Large intestine (tissue), 3 donors: ENCODE measurements at regions not wholly inside any gene's neighbourhood (a gene's known extent, or its start where the extent isn't known, plus 50 kb on each side); places are given as distances from the start of the nearest gene placed in this dataset.
"Not testable (repeated sequence)": the region's sequence is repeated elsewhere in the genome, so short reads cannot be mapped to it uniquely, and the experiment has no call there.

Experiments used
- DNase-seq, 2 donors: peaks; one replicate each; pipeline versions ENCODE4 v3.0.0 to v3.0.0-alpha.2; 2013
- H3K27ac ChIP-seq: one replicate; pipeline ENCODE4 v1.5.1; 2013; ENCODE audit warnings: low read length
- H3K27me3 ChIP-seq: 2 replicates; pipeline ENCODE4 v1.6.1; 2013; ENCODE audit warnings: low read length; ENCODE audit not compliant: control insufficient read depth, insufficient read depth
- H3K36me3 ChIP-seq: 2 replicates; pipeline ENCODE4 v1.6.1; 2013; ENCODE audit warnings: low read length; ENCODE audit not compliant: control insufficient read depth, insufficient read depth
- H3K4me1 ChIP-seq: one replicate; pipeline ENCODE4 v1.6.1; 2013; ENCODE audit warnings: low read length; ENCODE audit not compliant: control insufficient read depth, insufficient read depth
- H3K4me3 ChIP-seq: one replicate; pipeline ENCODE4 v1.5.1; 2013; ENCODE audit warnings: low read length
- H3K9me3 ChIP-seq: one replicate; pipeline ENCODE4 v1.6.1; 2013; ENCODE audit warnings: mild to moderate bottlenecking, low read depth, low read length, moderate library complexity; ENCODE audit not compliant: control insufficient read depth
- WGBS: methylation state at CpG from one replicate; pipeline ENCODE4 v1.1.5; 2013; ENCODE audit warnings: low lambda C conversion rate; ENCODE audit not compliant: insufficient coverage; 5-methylcytosine and 5-hydroxymethylcytosine counted together

- H3K4me1 ChIP-seq: no peaks in the 10 kb centered on the region
- H3K27ac ChIP-seq: no peak overlapping the region
- H3K36me3 ChIP-seq: no peaks in the 10 kb centered on the region
- no peaks in the 10 kb centered on the region for H3K9me3 ChIP-seq
- DNase-seq: no peak
- H3K4me3 ChIP-seq: no peak overlapping the region
- H3K27me3 ChIP-seq: no peaks in the 10 kb centered on the region
- 100% methylated on average over 1 of the region's 2 CpGs for WGBS
These were observed 314.3 kb upstream of the CELF2 start for GRCh38 chr10:10703382-10703781.

DNA sequence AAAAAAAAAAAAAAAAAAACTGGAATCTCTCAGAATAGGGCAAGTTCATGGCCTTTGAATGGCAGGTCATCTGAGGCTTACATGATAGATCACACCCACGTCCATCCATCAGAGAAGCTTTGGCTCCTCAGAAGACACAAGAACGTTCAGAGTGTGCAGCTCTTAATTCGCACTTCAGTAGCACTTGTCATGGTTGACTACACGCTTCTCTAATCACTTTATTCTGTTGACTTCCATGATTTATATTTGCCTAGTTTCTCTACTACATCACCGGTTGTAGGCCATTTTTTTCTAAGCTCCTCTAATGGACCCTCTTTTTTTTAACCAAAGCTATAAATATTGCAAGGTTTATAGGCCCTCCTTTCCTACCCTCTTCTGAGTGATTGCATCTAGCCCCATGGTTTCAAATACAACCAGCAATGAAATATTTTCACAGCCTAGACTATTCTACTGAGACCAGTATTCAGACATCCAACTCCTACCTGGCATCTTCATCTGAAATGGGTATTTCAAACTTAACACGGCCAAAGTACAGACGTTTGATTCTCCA is 305.4 kb upstream of the CELF2 start:
- Histone ChIP-seq H3K4me3 (no peak overlapping the region), H3K4me1 (no peaks in the 10 kb centered on the region), H3K9me3 (no peaks in the 10 kb centered on the region), H3K27ac (no peak overlapping the region), H3K27me3 (no peaks in the 10 kb centered on the region), H3K36me3 (no peaks in the 10 kb centered on the region)
- WGBS: no CpG with 5 or more reads among the region's 7 CpGs
- DNase-seq: no peak

DNA sequence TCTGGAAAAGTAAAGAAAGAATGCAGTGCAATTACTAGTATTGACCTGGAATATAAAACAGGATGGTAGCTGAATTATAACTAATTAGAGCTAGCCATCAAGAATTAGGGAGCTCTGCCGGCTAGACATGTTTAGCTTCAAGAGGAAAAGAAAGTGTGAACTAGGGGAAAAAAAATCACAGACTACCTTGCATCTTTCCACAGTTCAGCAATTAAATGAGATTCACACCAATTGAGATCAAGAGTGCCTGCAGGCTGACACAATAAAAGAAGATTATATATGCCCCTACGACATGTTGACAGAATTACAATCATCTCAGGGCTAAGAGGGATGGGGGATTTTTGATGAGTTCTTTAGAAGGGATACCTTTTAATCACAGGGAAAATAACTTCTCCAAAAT is 303.3 kb upstream of the CELF2 start:
- 83% methylated on average over 1 of the region's 2 CpGs for WGBS
- Histone ChIP-seq H3K9me3 (no peaks in the 10 kb centered on the region), H3K36me3 (no peaks in the 10 kb centered on the region)

GRCh38 chr10:10716972-10717371 is 300.7 kb upstream of the CELF2 start:
- H3K4me3 ChIP-seq: no peak overlapping the region

More for the DNA sequence above, 303.3 kb upstream of the CELF2 start:
- no peaks in the 10 kb centered on the region for H3K4me1 ChIP-seq
- H3K27ac ChIP-seq: no peak overlapping the region
- no peak overlapping the region for H3K4me3 ChIP-seq
- no peak for DNase-seq
- H3K27me3 ChIP-seq: no peaks in the 10 kb centered on the region

DNA sequence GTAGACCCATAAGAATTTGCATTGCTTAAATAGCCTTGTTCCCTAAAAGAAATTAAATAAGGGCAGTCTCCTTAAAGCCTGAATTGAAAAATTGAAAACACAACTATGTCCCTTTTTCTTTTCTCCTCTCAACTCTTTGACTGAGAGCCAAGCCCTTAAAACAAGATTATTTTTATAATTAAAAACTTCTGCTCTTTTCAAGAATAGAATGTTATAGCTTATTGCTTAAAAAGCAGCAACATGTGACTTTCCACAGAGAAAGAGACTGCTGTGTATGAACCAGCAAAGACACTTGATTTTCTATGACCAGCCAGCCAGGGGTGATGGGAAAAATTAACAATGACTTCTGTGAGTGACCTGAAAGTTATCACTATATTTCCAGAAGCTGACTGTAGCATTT is 295.2 kb upstream of the CELF2 start:
- Histone ChIP-seq H3K36me3 (no peaks in the 10 kb centered on the region), H3K27ac (no peak overlapping the region), H3K4me1 (no peaks in the 10 kb centered on the region), H3K9me3 (no peaks in the 10 kb centered on the region), H3K4me3 (no peak overlapping the region), H3K27me3 (no peaks in the 10 kb centered on the region)
- DNase-seq: no peak

More at GRCh38 chr10:10716972-10717371, 300.7 kb upstream of the CELF2 start:
- Histone ChIP-seq H3K27me3 (no peaks in the 10 kb centered on the region), H3K4me1 (no peaks in the 10 kb centered on the region), H3K36me3 (no peaks in the 10 kb centered on the region), H3K9me3 (no peaks in the 10 kb centered on the region), H3K27ac (no peak overlapping the region)
- 93% methylated on average over 2 of the region's 4 CpGs for WGBS
- no peak for DNase-seq

DNA sequence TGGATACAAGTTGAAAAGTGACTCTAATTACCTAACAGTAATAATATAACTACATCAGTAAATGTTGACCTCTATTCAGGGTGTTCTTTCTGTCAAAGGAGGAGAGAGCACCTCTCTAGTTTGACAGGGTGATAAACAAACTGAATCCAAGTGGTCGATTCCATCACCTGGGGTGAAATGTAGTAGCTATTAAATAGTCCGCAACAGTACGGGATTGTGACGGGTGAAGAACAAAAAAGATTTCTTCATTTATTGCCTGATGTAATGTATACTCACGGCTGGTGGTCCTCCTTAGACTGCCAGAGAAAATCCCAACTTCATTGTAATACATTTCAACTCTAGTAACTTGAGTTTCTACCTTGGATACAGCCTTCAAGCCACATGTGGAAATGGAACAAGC is 292.5 kb upstream of the CELF2 start:
- DNase-seq: no peak
- 83% methylated on average over 3 of the region's 5 CpGs for WGBS
- no peak overlapping the region for H3K4me3 ChIP-seq

DNA sequence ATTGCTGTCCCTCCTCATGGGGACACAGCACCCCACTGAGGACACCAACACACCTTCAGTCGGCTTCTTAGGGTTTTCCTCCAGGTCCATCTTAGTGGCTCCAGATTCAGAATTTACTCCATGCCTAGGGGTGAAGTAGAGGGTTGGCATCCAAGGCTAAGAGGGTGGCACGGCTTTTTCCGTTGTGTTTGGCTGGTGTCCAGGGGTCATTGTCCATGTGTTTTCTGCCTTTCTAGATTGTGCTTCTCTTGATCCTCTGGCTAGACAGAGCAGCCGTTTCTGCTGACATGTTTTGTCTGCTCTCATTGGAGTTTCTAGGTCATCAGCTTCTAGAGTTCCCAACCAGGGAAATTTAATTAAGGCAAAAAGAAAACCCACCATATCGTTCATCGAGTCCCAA is 291.6 kb upstream of the CELF2 start:
- DNase-seq: no peak
- no peak overlapping the region for H3K4me3 ChIP-seq
- no peaks in the 10 kb centered on the region for H3K27me3 ChIP-seq
- H3K4me1 ChIP-seq: no peaks in the 10 kb centered on the region
- H3K36me3 ChIP-seq: no peaks in the 10 kb centered on the region
- 82% methylated on average over 2 of the region's 6 CpGs for WGBS
- no peaks in the 10 kb centered on the region for H3K9me3 ChIP-seq
- H3K27ac ChIP-seq: no peak overlapping the region

More for the DNA sequence above, 292.5 kb upstream of the CELF2 start:
- no peak overlapping the region for H3K27ac ChIP-seq
- H3K36me3 ChIP-seq: no peaks in the 10 kb centered on the region
- H3K27me3 ChIP-seq: no peaks in the 10 kb centered on the region
- H3K9me3 ChIP-seq: no peaks in the 10 kb centered on the region
- no peaks in the 10 kb centered on the region for H3K4me1 ChIP-seq

DNA sequence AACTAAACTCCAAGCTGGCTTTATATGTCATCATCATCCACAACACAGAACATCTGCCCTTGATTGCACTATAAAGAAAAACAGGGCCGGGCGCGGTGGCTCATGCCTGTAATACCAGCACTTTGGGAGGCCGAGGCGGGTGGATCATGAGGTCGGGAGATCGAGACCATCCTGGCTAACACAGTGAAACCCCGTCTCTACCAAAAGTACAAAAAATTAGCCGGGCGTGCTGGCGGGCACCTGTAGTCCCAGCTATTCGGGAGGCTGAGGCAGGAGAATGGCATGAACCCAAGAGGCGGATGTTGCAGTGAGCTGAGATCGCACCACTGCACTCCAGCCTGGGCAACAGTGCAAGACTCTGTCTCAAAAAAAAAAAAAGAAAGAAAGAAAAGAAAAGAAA is 290.3 kb upstream of the CELF2 start:
- not testable (repeated sequence) for H3K4me1 ChIP-seq, DNase-seq, H3K4me3 ChIP-seq, H3K27ac ChIP-seq, H3K27me3 ChIP-seq, H3K36me3 ChIP-seq, H3K9me3 ChIP-seq
- WGBS: no CpG with 5 or more reads among the region's 14 CpGs

DNA sequence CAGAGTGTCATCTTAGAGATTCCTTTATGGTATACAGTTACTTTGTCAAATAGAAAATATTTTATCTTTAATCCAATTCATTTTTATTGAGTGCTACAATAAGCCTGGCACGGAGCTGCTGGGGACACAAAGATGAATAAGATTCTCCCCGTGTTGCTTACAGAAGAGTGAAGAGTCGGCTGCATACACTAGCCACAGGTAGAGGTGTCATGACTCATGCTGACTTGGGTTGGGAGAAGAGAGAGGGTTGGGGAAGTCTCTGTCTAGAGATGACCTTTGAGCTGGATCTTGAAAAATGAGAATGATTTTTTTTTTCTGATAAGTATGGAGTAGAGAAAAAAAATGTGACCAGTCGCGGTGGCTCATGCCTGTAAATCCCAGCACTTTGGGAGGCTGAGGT is 289.9 kb upstream of the CELF2 start:
- H3K4me1 ChIP-seq: no peaks in the 10 kb centered on the region
- H3K9me3 ChIP-seq: no peaks in the 10 kb centered on the region
- H3K4me3 ChIP-seq: no peak overlapping the region
- no peaks in the 10 kb centered on the region for H3K27me3 ChIP-seq
- no peak overlapping the region for H3K27ac ChIP-seq
- WGBS: 81% methylated on average over 3 of the region's 5 CpGs
- no peaks in the 10 kb centered on the region for H3K36me3 ChIP-seq
- no peak for DNase-seq

DNA sequence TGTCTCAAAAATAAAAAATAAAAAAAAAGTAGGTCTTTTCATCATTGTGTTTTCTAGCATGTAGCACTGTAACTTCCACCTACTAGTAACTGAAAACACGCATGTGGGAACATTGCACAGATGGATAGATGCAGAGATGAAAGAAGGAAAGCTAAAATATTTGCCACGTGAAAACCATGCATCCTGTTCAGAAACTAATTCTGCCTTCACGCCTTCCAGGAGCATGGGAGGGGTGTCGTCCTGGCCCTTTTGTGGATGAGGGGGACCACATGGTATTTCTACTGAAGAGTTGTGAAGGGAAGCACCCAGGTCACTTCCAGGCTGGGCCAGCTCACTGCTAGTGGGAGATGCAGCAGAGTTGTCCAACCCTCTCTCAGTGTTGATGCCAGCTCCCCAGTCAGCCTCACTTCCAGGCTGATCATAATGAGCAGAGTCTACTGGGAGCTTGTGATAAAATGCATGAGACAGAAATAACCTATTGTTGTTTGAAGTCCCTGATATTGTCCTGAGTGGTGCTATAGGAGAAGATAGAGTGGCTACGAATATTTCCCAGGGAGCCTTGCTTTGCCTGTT is 287.1 kb upstream of the CELF2 start:
- no peak overlapping the region for H3K27ac ChIP-seq
- H3K9me3 ChIP-seq: no peaks in the 10 kb centered on the region
- no peaks in the 10 kb centered on the region for H3K27me3 ChIP-seq
- no CpG with 5 or more reads among the region's 5 CpGs for WGBS
- no peaks in the 10 kb centered on the region for H3K36me3 ChIP-seq
- no peak overlapping the region for H3K4me3 ChIP-seq
- H3K4me1 ChIP-seq: no peaks in the 10 kb centered on the region
- no peak for DNase-seq

- no peak overlapping the region for H3K4me3 ChIP-seq
- no peaks in the 10 kb centered on the region for H3K4me1 ChIP-seq
- WGBS: no CpG with 5 or more reads among the region's 2 CpGs
- no peaks in the 10 kb centered on the region for H3K27me3 ChIP-seq
- no peak overlapping the region for H3K27ac ChIP-seq
- DNase-seq: no peak
- no peaks in the 10 kb centered on the region for H3K36me3 ChIP-seq
- no peaks in the 10 kb centered on the region for H3K9me3 ChIP-seq
These were observed 286.3 kb upstream of the CELF2 start for GRCh38 chr10:10731366-10731765.
